ENCODE measurements at regions not wholly inside any gene's neighbourhood (a gene's known extent, or its start where the extent isn't known, plus 50 kb on each side); places are given as distances from the start of the nearest gene placed in this dataset.

GRCh38 chr22:48755059-48755949 lies 1072.4 kb downstream of the BRD1 start:
- no peak for DNase-seq

GRCh38 chr22:48754611-48755058 lies 1073.0 kb downstream of the BRD1 start:
- DNase-seq = no peak

- no peak for DNase-seq
Observed at GRCh38 chr22:48753752-48754517, 1073.7 kb downstream of the BRD1 start.

- no peak for DNase-seq
Observed at GRCh38 chr22:48753381-48753730, 1074.3 kb downstream of the BRD1 start.

GRCh38 chr22:48752451-48753380 lies 1075.0 kb downstream of the BRD1 start:
- DNase-seq = no peak

- no peak for DNase-seq
Observed at GRCh38 chr22:48751539-48752437, 1075.9 kb downstream of the BRD1 start.

GRCh38 chr22:48750826-48751440 lies 1076.7 kb downstream of the BRD1 start:
- no peak for DNase-seq

GRCh38 chr22:48750282-48750681 lies 1077.4 kb downstream of the BRD1 start:
- DNase-seq = no peak

GRCh38 chr22:48749555-48750227 lies 1078.0 kb downstream of the BRD1 start:
- DNase-seq = no peak

GRCh38 chr22:48748860-48749554 lies 1078.7 kb downstream of the BRD1 start:
- no peak for DNase-seq

GRCh38 chr22:48748113-48748859 lies 1079.4 kb downstream of the BRD1 start:
- DNase-seq = no peak

GRCh38 chr22:48746789-48747425 lies 1080.8 kb downstream of the BRD1 start:
- no peak for DNase-seq

GRCh38 chr22:48745842-48746788 lies 1081.6 kb downstream of the BRD1 start:
- no peak for DNase-seq

- no peak for DNase-seq
Observed at GRCh38 chr22:48744967-48745841, 1082.5 kb downstream of the BRD1 start.

- DNase-seq = no peak
Observed at GRCh38 chr22:48744283-48744641, 1083.4 kb downstream of the BRD1 start.

GRCh38 chr22:48743601-48744282 lies 1083.9 kb downstream of the BRD1 start:
- no peak for DNase-seq

Data from NCI-H345 (cell line).